Stimulated activated naive B cell treated with anti-CD40 and anti-IgM and Interleukin-4, amounts not matched to agents 10 μg/mL and 1 μg/mL and 100 μg/mL, for 72 hours (primary cell): ENCODE measurements at regions not wholly inside any gene's neighbourhood (a gene's known extent, or its start where the extent isn't known, plus 50 kb on each side); places are given as distances from the start of the nearest gene placed in this dataset.
"Not testable (repeated sequence)": the region's sequence is repeated elsewhere in the genome, so short reads cannot be mapped to it uniquely, and the experiment has no call there.

Experiments
- ATAC-seq, 2 donors: fragments of 150-1000 bp; cut with Tn5 transposase; replicated peaks; 2 replicates each; pipeline ENCODE4 v1.10.0; 2021; ENCODE audit warnings: moderate library complexity in 1 of 2
- DNase-seq: peaks from one replicate; pipeline ENCODE4 v3.0.0; 2021
- H3K27ac Mint-ChIP-seq: one replicate; pipeline ENCODE4 v1.8.0; 2022; ENCODE audit warnings: mild to moderate bottlenecking, mixed read lengths
- H3K27me3 Mint-ChIP-seq, 2 donors: one replicate each; pipeline ENCODE4 v1.8.0; 2022; ENCODE audit warnings: mixed read lengths in 2 of 2
- H3K36me3 Mint-ChIP-seq, 2 donors: one replicate each; pipeline ENCODE4 v1.8.0; 2022; ENCODE audit warnings: mixed read lengths in 2 of 2, mild to moderate bottlenecking in 1 of 2
- H3K4me1 Mint-ChIP-seq, 2 donors: one replicate each; pipeline ENCODE4 v1.8.0; 2022; ENCODE audit warnings: mixed read lengths in 2 of 2, mild to moderate bottlenecking in 1 of 2
- H3K4me3 Mint-ChIP-seq, 2 donors: one replicate each; pipeline ENCODE4 v1.8.0; 2022; ENCODE audit warnings: mild to moderate bottlenecking in 2 of 2, mixed read lengths in 2 of 2, moderate library complexity in 1 of 2
- H3K9me3 Mint-ChIP-seq, 2 donors: one replicate each; pipeline ENCODE4 v1.8.0; 2022; ENCODE audit warnings: mixed read lengths in 2 of 2, mild to moderate bottlenecking in 1 of 2

DNA sequence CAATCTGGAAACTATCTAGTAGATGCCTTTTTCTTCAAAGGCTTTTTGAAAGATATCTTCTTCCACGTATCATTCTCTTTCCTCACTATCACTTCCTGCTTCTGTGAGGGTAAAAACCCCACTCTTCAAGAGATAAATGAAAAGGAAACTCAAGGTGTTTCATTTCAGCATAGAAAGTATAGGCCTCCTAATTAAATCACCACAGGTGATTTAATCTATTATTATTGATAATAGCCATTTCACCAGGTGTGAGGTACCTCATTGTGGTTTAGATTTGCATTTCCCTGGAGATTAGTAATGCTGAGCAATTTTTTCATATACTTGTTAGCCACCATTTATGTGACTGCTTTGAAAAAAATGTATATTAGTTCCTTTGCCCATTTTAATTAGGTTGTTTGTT lies 92.0 kb upstream of the EMCN start:
- Mint-ChIP-seq H3K9me3 (no peaks in the 10 kb centered on the region), H3K36me3 (no peaks in the 10 kb centered on the region), H3K27me3 (no peaks in the 10 kb centered on the region), H3K27ac (no peak overlapping the region), H3K4me3 (no peak overlapping the region), H3K4me1 (peaks cover 0 to 3% of the 10 kb centered on the region in 2 donors)
- no peak for DNase-seq
- ATAC-seq = no peak

DNA sequence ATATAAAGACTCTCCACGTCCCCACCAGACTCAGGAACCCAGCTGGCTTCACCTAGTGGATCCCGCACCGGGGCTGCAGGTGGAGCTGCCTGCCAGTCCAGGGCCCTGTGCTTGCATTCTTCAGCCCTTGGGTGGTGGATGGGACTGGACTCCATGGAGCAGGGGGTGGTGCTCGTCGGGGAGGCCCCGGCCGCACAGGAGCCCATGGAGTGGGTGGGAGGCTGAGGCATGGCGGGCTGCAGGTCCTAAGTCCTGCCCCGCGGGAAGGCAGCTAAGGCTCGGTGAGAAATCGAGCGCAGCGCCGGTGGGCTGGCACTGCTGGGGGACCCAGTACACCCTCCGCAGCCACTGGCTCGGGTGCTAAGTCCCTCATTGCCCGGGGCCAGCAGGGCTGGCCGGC lies 90.8 kb upstream of the EMCN start:
- H3K36me3 Mint-ChIP-seq, H3K27ac Mint-ChIP-seq: not testable (repeated sequence)

DNA sequence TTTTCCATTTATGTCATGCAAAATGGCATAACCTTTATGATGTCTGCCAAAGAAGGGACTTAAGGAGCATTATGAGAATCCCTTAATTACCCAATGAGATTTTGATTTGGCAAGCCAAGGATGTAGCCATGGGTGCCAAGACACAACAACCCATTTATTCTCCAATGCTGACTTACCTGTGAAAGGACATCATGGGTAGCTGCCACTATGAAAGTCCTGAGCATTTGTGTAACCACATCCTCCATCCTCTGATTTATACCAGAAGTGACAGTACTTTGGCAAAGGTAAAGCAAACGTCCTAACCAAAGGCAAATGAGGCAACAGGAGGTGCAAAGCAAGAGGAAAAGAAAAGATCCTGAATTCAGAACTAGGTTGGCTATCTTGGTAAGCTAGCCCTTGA lies 87.3 kb upstream of the EMCN start:
- DNase-seq (no peak), ATAC-seq (no peak)
- H3K4me3 Mint-ChIP-seq = no peak overlapping the region
- H3K36me3 Mint-ChIP-seq = no peaks in the 10 kb centered on the region
- H3K27ac Mint-ChIP-seq = no peak overlapping the region
- peaks cover 0 to under 1% of the 10 kb centered on the region in 2 donors for H3K4me1 Mint-ChIP-seq
- no peaks in the 10 kb centered on the region for H3K27me3 Mint-ChIP-seq
- H3K9me3 Mint-ChIP-seq = no peaks in the 10 kb centered on the region

More for the DNA sequence above, 90.8 kb upstream of the EMCN start:
- ATAC-seq, H3K27me3 Mint-ChIP-seq, H3K4me1 Mint-ChIP-seq, H3K4me3 Mint-ChIP-seq, DNase-seq, H3K9me3 Mint-ChIP-seq: not testable (repeated sequence)

DNA sequence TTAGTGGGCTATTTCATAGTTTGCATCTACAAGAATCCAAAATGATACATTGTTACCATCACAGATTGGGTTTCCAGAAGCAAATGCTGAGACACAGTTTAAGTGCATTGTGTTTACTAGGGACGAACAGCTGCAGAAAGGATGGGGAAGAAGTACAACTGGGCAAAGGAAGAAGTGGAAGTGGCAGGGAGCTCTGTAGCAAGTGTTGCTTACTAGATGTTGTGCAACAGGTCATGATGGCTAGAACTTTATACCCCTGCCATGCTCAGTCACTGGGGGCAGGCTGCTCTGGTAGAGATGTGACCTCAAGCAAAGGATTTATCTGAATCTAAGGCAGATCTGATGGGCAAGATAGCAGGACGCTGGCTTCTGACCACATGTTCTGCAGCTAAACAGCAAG lies 76.1 kb upstream of the EMCN start:
- Mint-ChIP-seq H3K4me1 (no peaks in the 10 kb centered on the region), H3K4me3 (no peak overlapping the region)
- no peak for DNase-seq

DNA sequence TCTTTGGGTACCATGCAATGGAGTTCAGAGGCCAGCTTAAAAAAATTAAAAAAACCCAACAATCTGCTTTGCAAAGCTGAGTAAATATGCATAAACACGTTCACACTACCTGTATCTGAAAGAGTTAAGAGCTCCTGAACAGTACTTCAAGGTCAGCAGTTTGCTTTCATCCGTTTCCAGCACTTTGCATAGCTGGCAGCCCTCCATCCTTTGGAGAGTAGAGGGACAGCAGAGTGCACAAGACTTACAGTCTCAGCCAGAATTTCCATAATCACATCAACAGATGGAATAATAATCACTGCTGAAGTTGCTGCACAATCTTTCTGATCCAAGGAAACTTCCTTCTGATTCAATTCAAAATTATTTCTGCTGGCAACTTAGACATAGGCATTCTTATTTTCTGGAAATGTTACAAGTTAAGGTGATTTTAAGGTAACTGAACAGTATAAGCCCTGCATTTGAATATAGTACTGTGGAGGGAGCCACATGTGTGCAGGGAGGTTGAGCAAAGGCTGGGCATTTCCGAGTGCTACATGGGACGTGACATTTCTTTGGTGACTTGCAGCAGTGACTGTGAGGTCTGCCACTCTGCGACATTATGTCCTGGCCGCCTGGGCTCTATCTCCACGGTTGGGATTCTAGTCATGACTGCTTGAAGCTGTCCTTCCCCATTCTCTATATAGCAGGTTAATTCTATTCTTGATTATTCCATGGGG lies 73.5 kb upstream of the EMCN start:
- H3K9me3 Mint-ChIP-seq = no peaks in the 10 kb centered on the region
- ATAC-seq (no peak), DNase-seq (no peak)
- no peak overlapping the region for H3K27ac Mint-ChIP-seq
- no peaks in the 10 kb centered on the region for H3K36me3 Mint-ChIP-seq
- H3K27me3 Mint-ChIP-seq = peaks cover 0 to 3% of the 10 kb centered on the region in 2 donors
- no peak overlapping the region for H3K4me3 Mint-ChIP-seq
- H3K4me1 Mint-ChIP-seq = no peaks in the 10 kb centered on the region

More for the DNA sequence above, 76.1 kb upstream of the EMCN start:
- no peak for ATAC-seq
- Mint-ChIP-seq H3K27ac (no peak overlapping the region), H3K27me3 (peaks cover 0 to 3% of the 10 kb centered on the region in 2 donors), H3K36me3 (no peaks in the 10 kb centered on the region), H3K9me3 (no peaks in the 10 kb centered on the region)

DNA sequence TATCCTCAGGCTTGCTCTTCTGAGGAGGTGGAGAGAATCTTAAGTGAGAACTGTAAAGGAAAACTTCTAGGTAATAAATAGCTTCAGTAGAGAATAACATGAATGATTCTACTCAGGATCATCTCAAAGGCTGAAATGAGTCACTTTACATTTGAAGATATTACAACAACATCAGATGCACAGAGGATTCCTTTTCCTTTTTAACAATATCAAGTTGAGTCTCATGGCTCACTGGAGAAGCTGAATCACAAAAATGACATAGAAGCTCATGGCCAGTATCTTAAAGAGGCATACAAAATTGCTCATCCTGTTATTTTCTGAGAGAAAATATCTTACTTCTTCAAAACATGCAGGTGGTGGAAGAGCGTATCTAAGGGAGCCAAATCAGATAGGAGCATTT lies 72.5 kb upstream of the EMCN start:
- no peaks in the 10 kb centered on the region for H3K4me1 Mint-ChIP-seq
- no peak overlapping the region for H3K4me3 Mint-ChIP-seq
- DNase-seq = no peak
- H3K9me3 Mint-ChIP-seq = no peaks in the 10 kb centered on the region
- no peak for ATAC-seq
- no peaks in the 10 kb centered on the region for H3K36me3 Mint-ChIP-seq
- no peak overlapping the region for H3K27ac Mint-ChIP-seq
- H3K27me3 Mint-ChIP-seq = peaks cover 0 to 3% of the 10 kb centered on the region in 2 donors

DNA sequence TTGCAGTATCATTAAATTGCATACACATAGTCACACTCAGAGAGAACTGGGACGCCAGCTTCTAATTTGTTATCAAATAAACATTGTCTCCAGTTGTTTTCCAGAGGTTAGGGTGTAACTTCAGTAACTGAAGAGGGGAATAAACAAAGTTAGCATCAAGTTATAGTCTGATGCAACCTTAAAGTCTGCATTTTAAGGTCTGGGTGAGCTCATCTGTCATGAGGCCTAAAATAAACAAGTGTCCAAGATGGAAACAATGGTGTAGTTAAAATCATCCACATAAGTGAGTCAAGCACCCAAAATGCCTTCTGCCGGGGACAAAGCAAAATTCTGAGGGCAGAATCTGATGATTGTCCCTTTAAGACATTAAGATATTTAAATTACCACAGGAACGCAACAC lies 70.3 kb upstream of the EMCN start:
- H3K4me3 Mint-ChIP-seq = no peak overlapping the region
- H3K4me1 Mint-ChIP-seq = no peaks in the 10 kb centered on the region
- no peaks in the 10 kb centered on the region for H3K9me3 Mint-ChIP-seq
- H3K27ac Mint-ChIP-seq = no peak overlapping the region
- H3K36me3 Mint-ChIP-seq = no peaks in the 10 kb centered on the region
- DNase-seq = no peak
- ATAC-seq = no peak
- H3K27me3 Mint-ChIP-seq = peaks cover 3 to 6% of the 10 kb centered on the region in 2 donors

DNA sequence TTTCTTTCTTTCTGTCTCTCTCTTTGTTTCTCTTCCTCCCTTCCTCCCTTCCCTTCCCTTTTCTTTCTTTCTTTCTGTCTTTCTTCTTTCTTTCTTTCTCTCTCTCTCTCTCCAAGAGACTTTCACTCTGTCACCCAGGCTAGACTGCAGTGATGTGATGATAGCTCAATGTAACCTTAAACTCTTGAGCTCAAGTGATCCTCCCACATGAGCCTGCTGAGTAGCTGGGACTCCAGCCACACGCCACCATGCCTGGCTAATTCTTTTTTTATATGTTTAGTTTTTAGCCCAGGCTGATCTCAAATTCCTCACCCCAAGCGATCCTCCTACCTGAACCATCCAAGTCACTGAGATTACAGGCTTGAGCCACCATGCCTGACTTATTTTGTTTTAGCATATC lies 64.3 kb upstream of the EMCN start:
- Mint-ChIP-seq H3K27me3 (peaks cover 0 to 12% of the 10 kb centered on the region in 2 donors), H3K36me3 (no peaks in the 10 kb centered on the region), H3K4me3 (no peak overlapping the region), H3K27ac (no peak overlapping the region), H3K9me3 (no peaks in the 10 kb centered on the region), H3K4me1 (no peaks in the 10 kb centered on the region)
- no peak for DNase-seq
- ATAC-seq = no peak

DNA sequence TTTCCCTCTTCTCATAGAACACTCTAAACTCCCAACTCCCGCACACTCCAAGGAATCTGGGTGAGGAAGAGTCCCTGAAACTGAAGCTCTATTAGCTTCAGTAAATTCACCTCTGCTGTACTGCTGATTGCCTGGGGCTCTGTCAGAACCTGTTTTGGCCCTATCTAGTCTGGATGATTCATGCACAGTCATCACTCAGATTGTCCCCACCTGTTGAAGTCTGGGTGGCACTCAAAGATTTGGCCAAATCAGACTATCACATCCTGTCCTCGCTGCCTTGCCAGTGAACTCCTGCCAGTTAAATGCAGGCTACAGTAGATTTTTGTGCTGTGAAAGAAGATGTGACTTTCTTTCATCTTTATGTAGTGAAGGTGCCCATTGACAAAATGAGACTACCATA lies 63.5 kb upstream of the EMCN start:
- Mint-ChIP-seq H3K4me1 (no peaks in the 10 kb centered on the region), H3K9me3 (no peaks in the 10 kb centered on the region), H3K27ac (no peak overlapping the region), H3K36me3 (no peaks in the 10 kb centered on the region), H3K27me3 (peaks cover 0 to 12% of the 10 kb centered on the region in 2 donors), H3K4me3 (no peak overlapping the region)
- ATAC-seq (no peak), DNase-seq (no peak)

DNA sequence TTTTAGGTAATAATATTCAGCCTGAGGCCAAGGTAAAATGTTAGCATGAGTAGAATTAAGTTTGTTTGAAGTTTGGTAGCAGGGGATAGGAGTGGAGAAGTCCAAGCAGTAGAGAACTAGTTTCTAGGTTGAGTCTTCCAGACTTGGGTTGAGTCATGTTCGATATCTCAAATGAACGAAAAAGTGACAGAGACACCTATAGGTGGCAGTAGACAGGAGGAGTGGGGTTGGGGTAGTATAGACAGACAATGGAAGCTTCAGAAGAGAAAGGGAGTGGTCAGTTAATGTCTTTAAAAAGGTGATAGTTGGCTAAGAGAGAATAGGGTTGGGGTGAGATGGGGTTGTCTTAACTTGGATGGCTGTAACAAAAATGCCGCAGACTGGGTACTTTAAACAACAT lies 58.7 kb upstream of the EMCN start:
- Mint-ChIP-seq H3K27me3 (no peaks in the 10 kb centered on the region), H3K36me3 (no peaks in the 10 kb centered on the region), H3K27ac (no peak overlapping the region), H3K4me3 (no peak overlapping the region), H3K9me3 (no peaks in the 10 kb centered on the region), H3K4me1 (no peaks in the 10 kb centered on the region)
- no peak for DNase-seq
- ATAC-seq = no peak

DNA sequence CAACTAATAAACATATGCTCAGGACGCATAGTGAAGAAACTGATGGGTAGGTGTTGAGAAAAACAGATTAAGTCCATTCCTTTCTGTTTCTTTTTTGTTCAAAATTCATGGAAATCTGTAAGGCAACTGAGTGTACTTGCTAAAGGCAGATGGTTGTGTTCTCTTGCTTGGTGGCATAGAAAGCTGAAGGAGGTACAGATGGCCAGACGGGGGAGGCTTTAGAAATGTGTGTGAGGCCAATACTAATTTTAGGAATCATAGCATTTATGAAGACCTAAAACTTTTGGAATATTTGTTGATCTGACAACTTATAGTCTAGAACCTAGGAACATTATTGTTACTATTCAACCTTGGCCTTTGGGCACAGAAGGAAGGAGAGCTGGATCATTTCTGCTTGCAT lies 56.8 kb upstream of the EMCN start:
- H3K4me3 Mint-ChIP-seq = no peak overlapping the region
- no peaks in the 10 kb centered on the region for H3K27me3 Mint-ChIP-seq
- H3K4me1 Mint-ChIP-seq = no peaks in the 10 kb centered on the region
- no peak overlapping the region for H3K27ac Mint-ChIP-seq
- ATAC-seq (no peak), DNase-seq (no peak)
- H3K36me3 Mint-ChIP-seq = no peaks in the 10 kb centered on the region
- H3K9me3 Mint-ChIP-seq = no peaks in the 10 kb centered on the region

DNA sequence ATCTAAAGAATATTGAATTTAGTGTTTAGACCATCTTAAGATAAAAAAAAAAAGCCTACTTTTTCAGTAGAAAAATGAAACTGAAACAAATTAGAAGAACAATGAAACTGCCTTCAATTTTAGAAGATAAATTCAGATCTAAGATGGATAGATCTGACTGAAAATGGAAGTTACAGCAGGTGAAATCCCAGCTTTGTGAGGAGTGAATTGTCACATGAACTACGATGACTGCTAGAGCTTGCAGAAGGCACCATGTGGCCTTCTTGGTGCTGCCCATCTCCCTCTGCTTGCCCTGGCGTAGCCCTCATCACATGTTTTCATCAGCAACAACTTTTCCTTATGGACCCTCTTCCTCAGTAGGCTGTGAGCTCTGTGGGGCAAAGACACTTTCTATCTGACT lies 51.4 kb upstream of the EMCN start:
- no peaks in the 10 kb centered on the region for H3K36me3 Mint-ChIP-seq
- ATAC-seq (no peak), DNase-seq (no peak)
- H3K9me3 Mint-ChIP-seq = no peaks in the 10 kb centered on the region
- no peaks in the 10 kb centered on the region for H3K27me3 Mint-ChIP-seq
- H3K4me3 Mint-ChIP-seq = no peak overlapping the region
- H3K4me1 Mint-ChIP-seq = peaks cover 3 to 6% of the 10 kb centered on the region in 2 donors
- H3K27ac Mint-ChIP-seq = no peak overlapping the region
